ENCODE measurements at regions not wholly inside any gene's neighbourhood (a gene's known extent, or its start where the extent isn't known, plus 50 kb on each side); places are given as distances from the start of the nearest gene placed in this dataset.

GRCh38 chr4:136442447-136442846, 1089.8 kb downstream of the PCDH18 start:
- no peak for TF ChIP-seq CTCF (IDR thresholded peaks at IDR 0.05; ENCODE audit: insufficient read depth, low read length)
- TF ChIP-seq POLR2AphosphoS5 (IDR thresholded peaks at IDR 0.05; ENCODE audit: low read depth): no peak

All from HL-60 (cell line).